ENCODE measurements at regions not wholly inside any gene's neighbourhood (a gene's known extent, or its start where the extent isn't known, plus 50 kb on each side); places are given as distances from the start of the nearest gene placed in this dataset.

DNA sequence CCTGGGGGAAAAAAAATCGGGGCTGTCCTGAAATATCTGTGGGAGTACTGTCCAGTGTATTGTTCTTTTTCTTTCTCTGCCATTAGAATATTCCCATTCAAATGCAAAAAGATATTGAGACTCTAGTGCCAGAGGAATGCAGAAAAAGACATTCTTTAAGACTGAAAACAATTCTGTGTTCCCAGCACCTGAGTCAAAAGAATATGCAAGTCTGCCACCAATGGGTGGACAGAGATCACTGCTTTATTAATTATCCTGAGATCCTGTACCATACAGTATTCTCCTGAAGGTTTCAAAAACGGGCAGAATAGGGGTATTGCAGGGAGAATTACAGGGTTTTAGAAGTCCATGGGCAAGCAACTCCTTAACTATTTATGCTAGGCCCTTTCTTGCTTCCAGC, 361.8 kb downstream of the C12orf50 start:
- no peak overlapping the region for H3K27ac ChIP-seq

DNA sequence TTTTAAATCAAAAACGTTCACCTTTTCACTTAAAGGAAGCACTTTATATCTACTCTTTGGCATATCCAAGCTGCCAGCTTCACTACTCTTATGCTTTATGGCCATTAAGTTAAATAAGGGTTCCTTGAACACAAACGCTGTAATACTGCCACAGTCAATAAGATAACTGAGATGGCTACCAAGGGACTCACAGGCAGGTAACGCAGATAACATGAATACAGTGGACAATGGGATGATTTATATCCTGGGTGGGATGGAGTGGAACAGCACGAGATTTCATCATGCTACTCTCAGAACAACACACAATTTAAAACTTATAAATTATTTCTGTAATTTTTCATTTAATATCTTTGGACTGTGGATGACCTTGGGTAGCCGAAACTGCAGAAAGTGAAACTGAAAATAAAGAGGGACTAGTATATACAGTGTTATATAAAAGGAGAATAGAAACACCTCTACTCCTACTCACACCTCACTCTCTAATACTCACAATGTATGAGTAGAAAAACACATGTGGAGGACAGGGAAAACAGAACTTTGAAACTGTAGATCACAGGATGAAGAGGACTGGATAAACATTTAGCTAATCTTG, 367.3 kb downstream of the C12orf50 start:
- Histone ChIP-seq H3K27ac (no peak overlapping the region), H3K4me1 (no peaks in the 10 kb centered on the region), H3K36me3 (ENCODE audit: control insufficient read depth, insufficient read depth, low read length) (no peaks in the 10 kb centered on the region), H3K9me3 (ENCODE audit: control insufficient read depth, low read length) (no peaks in the 10 kb centered on the region), H2AFZ (peak overlapping the region; percentile 5), H3K9ac (no peak overlapping the region), H3K79me2 (no peaks in the 10 kb centered on the region), H3K4me3 (ENCODE audit: low read depth, low read length) (no peak overlapping the region), H3K27me3 (ENCODE audit: control insufficient read depth, insufficient read depth, low read length) (no peaks in the 10 kb centered on the region), H3K4me2 (ENCODE audit: low read length) (no peak overlapping the region)
- TF ChIP-seq, protein P1, sequence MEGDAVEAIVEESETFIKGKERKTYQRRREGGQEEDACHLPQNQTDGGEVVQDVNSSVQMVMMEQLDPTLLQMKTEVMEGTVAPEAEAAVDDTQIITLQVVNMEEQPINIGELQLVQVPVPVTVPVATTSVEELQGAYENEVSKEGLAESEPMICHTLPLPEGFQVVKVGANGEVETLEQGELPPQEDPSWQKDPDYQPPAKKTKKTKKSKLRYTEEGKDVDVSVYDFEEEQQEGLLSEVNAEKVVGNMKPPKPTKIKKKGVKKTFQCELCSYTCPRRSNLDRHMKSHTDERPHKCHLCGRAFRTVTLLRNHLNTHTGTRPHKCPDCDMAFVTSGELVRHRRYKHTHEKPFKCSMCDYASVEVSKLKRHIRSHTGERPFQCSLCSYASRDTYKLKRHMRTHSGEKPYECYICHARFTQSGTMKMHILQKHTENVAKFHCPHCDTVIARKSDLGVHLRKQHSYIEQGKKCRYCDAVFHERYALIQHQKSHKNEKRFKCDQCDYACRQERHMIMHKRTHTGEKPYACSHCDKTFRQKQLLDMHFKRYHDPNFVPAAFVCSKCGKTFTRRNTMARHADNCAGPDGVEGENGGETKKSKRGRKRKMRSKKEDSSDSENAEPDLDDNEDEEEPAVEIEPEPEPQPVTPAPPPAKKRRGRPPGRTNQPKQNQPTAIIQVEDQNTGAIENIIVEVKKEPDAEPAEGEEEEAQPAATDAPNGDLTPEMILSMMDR (IDR thresholded peaks at IDR 0.05): no peak

More for the DNA sequence above, 361.8 kb downstream of the C12orf50 start:
- H3K79me2 ChIP-seq: no peaks in the 10 kb centered on the region
- H3K27me3 ChIP-seq (ENCODE audit: control insufficient read depth, insufficient read depth, low read length): no peaks in the 10 kb centered on the region
- H3K4me1 ChIP-seq: no peaks in the 10 kb centered on the region
- no peak overlapping the region for H2AFZ ChIP-seq
- TF ChIP-seq, protein P1 (IDR thresholded peaks at IDR 0.05): peak; percentile 24
- H3K4me3 ChIP-seq (ENCODE audit: low read depth, low read length): no peak overlapping the region
- no peak overlapping the region for H3K4me2 ChIP-seq (ENCODE audit: low read length)
- H3K9me3 ChIP-seq (ENCODE audit: control insufficient read depth, low read length): no peaks in the 10 kb centered on the region
- no peaks in the 10 kb centered on the region for H3K36me3 ChIP-seq (ENCODE audit: control insufficient read depth, insufficient read depth, low read length)
- H3K9ac ChIP-seq: no peak overlapping the region

DNA sequence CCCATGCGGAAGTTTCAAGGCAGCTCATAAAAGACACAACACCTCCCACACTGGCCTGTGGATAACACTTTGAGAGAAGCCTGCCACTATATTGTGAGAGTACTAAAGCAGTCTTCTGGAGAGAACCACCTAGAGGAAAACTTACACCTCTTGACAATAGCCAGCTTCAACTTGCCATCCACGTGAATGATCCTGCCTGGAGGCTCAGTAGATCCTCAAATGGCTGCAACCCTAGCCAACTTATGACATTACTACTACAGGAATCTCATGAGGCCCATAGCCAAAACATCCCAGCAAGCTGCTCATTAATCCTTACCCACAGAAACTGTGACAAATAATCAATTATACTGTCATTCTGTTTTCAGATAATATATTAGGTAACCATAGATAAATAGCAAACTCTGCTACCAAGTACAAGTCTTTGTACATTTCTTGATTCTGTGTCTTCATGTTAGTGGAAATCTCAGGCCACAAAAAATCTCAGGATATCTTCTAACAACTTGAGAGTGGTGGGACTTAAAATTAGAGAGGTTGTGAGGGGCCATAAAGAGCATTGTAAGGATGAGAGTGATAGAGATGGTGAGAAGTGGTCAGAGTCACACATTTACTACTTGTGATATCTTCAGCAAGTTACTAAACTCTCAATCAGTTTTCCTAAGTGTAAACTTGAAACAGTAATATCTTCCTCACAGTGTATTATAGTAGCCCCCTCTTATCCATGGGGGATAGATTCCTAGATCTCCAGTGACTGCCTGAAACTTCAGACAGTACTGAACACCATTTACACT, 368.0 kb downstream of the C12orf50 start:
- H3K4me2 ChIP-seq (ENCODE audit: low read length): no peak overlapping the region
- no peaks in the 10 kb centered on the region for H3K79me2 ChIP-seq
- no peak overlapping the region for H2AFZ ChIP-seq
- no peaks in the 10 kb centered on the region for H3K9me3 ChIP-seq (ENCODE audit: control insufficient read depth, low read length)
- H3K4me1 ChIP-seq: no peaks in the 10 kb centered on the region
- TF ChIP-seq, protein P1 (IDR thresholded peaks at IDR 0.05): no peak
- no peak overlapping the region for H3K9ac ChIP-seq
- no peak overlapping the region for H3K4me3 ChIP-seq (ENCODE audit: low read depth, low read length)
- H3K27me3 ChIP-seq (ENCODE audit: control insufficient read depth, insufficient read depth, low read length): no peaks in the 10 kb centered on the region
- no peak overlapping the region for H3K27ac ChIP-seq
- H3K36me3 ChIP-seq (ENCODE audit: control insufficient read depth, insufficient read depth, low read length): no peaks in the 10 kb centered on the region

DNA sequence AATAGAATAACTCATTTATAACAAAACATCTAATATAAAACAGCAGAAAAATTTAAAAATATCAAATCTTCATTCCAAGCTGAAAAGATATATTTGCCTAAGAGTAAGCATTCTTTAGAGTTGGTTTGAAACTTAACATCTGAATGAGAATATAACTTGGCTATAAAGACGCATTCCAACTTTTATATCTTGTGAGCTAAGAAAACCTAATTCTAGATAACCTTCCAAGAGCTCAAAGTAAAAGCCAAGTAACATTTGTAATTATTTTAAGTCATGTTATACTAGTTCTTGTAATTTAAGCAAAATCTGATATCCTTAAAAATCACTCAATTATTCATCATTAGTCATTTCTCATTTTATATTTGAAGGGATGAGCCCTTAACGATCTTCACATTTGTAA, 368.9 kb downstream of the C12orf50 start:
- no peaks in the 10 kb centered on the region for H3K9me3 ChIP-seq (ENCODE audit: control insufficient read depth, low read length)
- no peaks in the 10 kb centered on the region for H3K27me3 ChIP-seq (ENCODE audit: control insufficient read depth, insufficient read depth, low read length)
- no peak overlapping the region for H3K27ac ChIP-seq
- H3K36me3 ChIP-seq (ENCODE audit: control insufficient read depth, insufficient read depth, low read length): no peaks in the 10 kb centered on the region
- no peaks in the 10 kb centered on the region for H3K79me2 ChIP-seq
- TF ChIP-seq, protein P1 (IDR thresholded peaks at IDR 0.05): no peak
- no peak overlapping the region for H3K4me3 ChIP-seq (ENCODE audit: low read depth, low read length)
- H2AFZ ChIP-seq: no peak overlapping the region
- H3K4me1 ChIP-seq: no peaks in the 10 kb centered on the region
- H3K9ac ChIP-seq: no peak overlapping the region
- H3K4me2 ChIP-seq (ENCODE audit: low read length): no peak overlapping the region

All from parathyroid adenoma (tissue), 2 donors.